MM.1S (cell line): ENCODE measurements at regions not wholly inside any gene's neighbourhood (a gene's known extent, or its start where the extent isn't known, plus 50 kb on each side); places are given as distances from the start of the nearest gene placed in this dataset.

ENCODE experiments used
- EZH2 ChIP-seq: fragments of 300-600 bp; sonication (generic); optimal IDR thresholded peaks from 2 replicates; pipeline ENCODE3; 2017; ENCODE audit warnings: low read depth, mild to moderate bottlenecking, antibody characterized with exemption, low read length, mixed read lengths
- TF ChIP-seq, protein P1 (sequence below): fragments of 300-600 bp; sonication (generic); IDR thresholded peaks from 2 replicates; pipeline ENCODE4 v1.5.1; 2016; ENCODE audit warnings: antibody characterized with exemption, low read length, mixed read lengths

DNA sequence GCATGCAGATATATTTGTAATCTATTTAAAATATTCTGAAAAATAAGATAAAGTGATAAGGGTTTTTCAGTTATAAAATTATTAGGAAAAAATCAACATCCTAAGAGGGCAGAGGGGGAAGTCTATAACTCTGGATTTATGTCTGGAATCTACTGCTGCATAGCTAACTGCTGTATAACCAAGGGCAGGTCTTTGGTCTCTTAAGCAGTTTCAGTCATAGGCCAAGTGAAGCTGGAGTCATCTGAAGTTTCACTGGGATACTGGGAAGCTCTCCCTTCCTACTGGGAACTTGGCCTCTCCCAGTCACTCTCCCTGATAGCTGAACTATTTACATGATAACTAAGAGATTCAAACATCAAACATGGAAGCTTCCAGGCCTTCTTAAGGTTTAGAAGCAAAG lies 1409.9 kb upstream of the PCDH7 start:
- TF ChIP-seq, protein P1, sequence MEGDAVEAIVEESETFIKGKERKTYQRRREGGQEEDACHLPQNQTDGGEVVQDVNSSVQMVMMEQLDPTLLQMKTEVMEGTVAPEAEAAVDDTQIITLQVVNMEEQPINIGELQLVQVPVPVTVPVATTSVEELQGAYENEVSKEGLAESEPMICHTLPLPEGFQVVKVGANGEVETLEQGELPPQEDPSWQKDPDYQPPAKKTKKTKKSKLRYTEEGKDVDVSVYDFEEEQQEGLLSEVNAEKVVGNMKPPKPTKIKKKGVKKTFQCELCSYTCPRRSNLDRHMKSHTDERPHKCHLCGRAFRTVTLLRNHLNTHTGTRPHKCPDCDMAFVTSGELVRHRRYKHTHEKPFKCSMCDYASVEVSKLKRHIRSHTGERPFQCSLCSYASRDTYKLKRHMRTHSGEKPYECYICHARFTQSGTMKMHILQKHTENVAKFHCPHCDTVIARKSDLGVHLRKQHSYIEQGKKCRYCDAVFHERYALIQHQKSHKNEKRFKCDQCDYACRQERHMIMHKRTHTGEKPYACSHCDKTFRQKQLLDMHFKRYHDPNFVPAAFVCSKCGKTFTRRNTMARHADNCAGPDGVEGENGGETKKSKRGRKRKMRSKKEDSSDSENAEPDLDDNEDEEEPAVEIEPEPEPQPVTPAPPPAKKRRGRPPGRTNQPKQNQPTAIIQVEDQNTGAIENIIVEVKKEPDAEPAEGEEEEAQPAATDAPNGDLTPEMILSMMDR: no peak
- no peak for TF ChIP-seq EZH2
